DND-41 (cell line): ENCODE measurements at regions not wholly inside any gene's neighbourhood (a gene's known extent, or its start where the extent isn't known, plus 50 kb on each side); places are given as distances from the start of the nearest gene placed in this dataset.

Source experiments
- ATAC-seq: fragments of 200-7000 bp; cut with Tn5 transposase; 3 replicates; pipeline ENCODE4 v1.9.1; 2021; ENCODE audit warnings: low read depth; ENCODE audit not compliant: insufficient read depth
- DNase-seq: peaks from one replicate; pipeline ENCODE4 v3.0.0-alpha.2; 2020
- H2AFZ ChIP-seq: 2 replicates; pipeline ENCODE4 v1.6.0; 2012; ENCODE audit warnings: low read depth, low read length
- H3K27ac ChIP-seq: 2 replicates; pipeline ENCODE4 v1.5.1; 2012; ENCODE audit warnings: low read length, inconsistent platforms
- H3K27me3 ChIP-seq: fragments of 200-600 bp; sonication (generic); 2 replicates; pipeline ENCODE4 v1.6.0; 2012; ENCODE audit warnings: low read length, mild to moderate bottlenecking, inconsistent platforms; ENCODE audit not compliant: insufficient read depth, poor library complexity
- H3K36me3 ChIP-seq: 2 replicates; pipeline ENCODE4 v1.5.1; 2012; ENCODE audit warnings: low read length, inconsistent platforms; ENCODE audit not compliant: insufficient read depth
- H3K4me1 ChIP-seq: 2 replicates; pipeline ENCODE4 v1.5.1; 2012; ENCODE audit warnings: mild to moderate bottlenecking, low read length; ENCODE audit not compliant: insufficient read depth
- H3K4me2 ChIP-seq: 2 replicates; pipeline ENCODE4 v1.6.0; 2012; ENCODE audit warnings: mild to moderate bottlenecking, moderate library complexity, low read length, inconsistent platforms; ENCODE audit not compliant: insufficient read depth
- H3K4me3 ChIP-seq, 2 experiments: fragments of 200-600 bp in 1 of 2; shearing (Covaris generic) in 1 of 2; 2 replicates each; pipeline ENCODE4 v1.5.1; 2012 to 2016; ENCODE audit warnings: inconsistent platforms in 2 of 2, low read length in 2 of 2, mild to moderate bottlenecking in 2 of 2, low read depth in 1 of 2, moderate library complexity in 1 of 2
- H3K79me2 ChIP-seq: 2 replicates; pipeline ENCODE4 v1.6.0; 2012; ENCODE audit warnings: low read length, inconsistent platforms; ENCODE audit not compliant: insufficient read depth
- H3K9ac ChIP-seq: 2 replicates; pipeline ENCODE4 v1.6.0; 2012; ENCODE audit warnings: low read depth, mild to moderate bottlenecking, inconsistent platforms, low read length, moderate library complexity
- H3K9me3 ChIP-seq: 2 replicates; pipeline ENCODE4 v1.5.1; 2012; ENCODE audit warnings: low read length, moderate library complexity, mild to moderate bottlenecking, inconsistent platforms; ENCODE audit not compliant: insufficient read depth, severe bottlenecking
- H4K20me1 ChIP-seq: 2 replicates; pipeline ENCODE4 v1.6.0; 2012; ENCODE audit warnings: low read length; ENCODE audit not compliant: insufficient read depth
- CTCF ChIP-seq: IDR thresholded peaks from 2 replicates; pipeline ENCODE4 v1.5.1; 2012; ENCODE audit warnings: borderline replicate concordance, low read length, moderate library complexity, mild to moderate bottlenecking; ENCODE audit not compliant: poor library complexity, severe bottlenecking; ENCODE audit errors: extremely low read depth
- EZH2 ChIP-seq: IDR thresholded peaks from 3 replicates; pipeline ENCODE4 v1.6.1; 2012; ENCODE audit warnings: borderline replicate concordance, low read depth, mild to moderate bottlenecking, moderate library complexity, low read length, inconsistent platforms; ENCODE audit not compliant: severe bottlenecking

DNA sequence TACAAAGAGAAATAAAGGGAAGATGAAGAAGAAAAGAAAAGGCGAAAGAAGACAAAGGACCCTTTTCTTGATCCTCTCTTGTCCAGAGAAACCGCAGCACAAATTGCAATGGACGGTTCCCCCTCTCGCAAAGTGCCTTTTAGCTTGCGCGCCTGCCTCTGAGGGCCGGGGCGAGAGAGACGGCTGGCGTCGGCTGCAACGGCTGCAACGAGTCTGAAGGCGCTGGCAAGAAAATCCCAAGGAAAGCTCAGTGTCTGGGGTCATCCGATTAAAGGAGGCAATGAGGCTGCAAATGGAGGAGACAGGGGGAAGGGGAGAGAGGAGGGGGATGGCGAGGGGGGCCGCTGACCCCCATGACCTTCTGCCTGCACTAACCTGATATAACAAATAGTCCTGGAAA lies 671.5 kb downstream of the MED13L start:
- Histone ChIP-seq H3K27me3 (no peaks in the 10 kb centered on the region), H3K9me3 (no peaks in the 10 kb centered on the region), H3K36me3 (no peaks in the 10 kb centered on the region), H3K4me3 (no peak overlapping the region), H2AFZ (no peak overlapping the region), H3K27ac (no peak overlapping the region), H3K4me2 (no peak overlapping the region), H3K4me1 (no peaks in the 10 kb centered on the region), H3K9ac (no peak overlapping the region), H3K79me2 (no peaks in the 10 kb centered on the region), H4K20me1 (no peaks in the 10 kb centered on the region)
- no peak for ATAC-seq
- no peak for TF ChIP-seq CTCF
- TF ChIP-seq EZH2, result no peak
- no peak for DNase-seq

DNA sequence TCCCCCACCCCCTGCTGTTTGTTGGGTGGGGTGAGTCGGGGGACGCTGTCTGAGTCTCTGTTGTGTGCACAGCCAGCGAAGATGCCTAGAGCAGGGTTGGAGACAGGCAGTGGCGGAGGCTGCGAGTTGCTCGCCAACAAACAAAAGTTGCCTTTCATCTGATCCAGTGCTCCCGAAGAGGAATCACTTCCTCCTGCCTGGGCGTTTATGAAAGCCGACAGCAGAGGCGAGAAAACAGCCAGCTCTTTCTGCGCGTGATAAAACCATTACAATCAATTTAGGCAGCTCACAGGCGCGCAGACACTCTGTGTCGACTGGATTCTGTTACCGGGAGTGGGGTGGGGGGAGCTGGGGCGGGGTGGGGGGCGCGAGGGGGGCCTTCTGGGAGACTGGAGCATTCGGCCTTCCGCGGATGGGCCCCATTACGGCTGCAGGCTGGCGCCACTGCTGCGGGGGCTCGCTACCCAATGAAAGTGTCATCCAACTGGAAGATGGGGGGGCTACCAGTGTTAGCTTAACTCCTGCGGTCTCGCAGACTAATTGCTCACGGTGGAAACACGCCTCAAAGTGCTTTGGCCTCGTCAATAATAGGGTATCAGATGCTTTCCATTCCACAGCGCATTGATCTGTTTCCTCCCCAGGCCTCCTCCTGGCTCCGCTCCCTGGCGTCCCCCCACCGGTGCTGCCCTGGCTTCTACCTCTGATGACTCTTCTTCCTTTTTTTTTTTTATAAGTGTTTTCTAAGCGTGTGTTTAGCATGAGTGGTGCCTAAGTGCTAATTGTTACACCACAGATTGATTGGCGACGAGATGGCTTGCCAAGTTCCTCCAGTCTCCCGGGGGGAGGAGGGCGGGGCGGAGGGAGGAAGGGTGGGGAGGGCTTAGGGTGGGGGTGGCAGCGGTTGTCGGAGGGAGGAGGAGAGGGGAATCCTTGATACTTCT lies 678.4 kb downstream of the MED13L start:
- Histone ChIP-seq H4K20me1 (no peaks in the 10 kb centered on the region), H3K27me3 (no peaks in the 10 kb centered on the region), H3K4me3 (no peak overlapping the region), H3K36me3 (no peaks in the 10 kb centered on the region), H3K27ac (no peak overlapping the region), H3K4me1 (no peaks in the 10 kb centered on the region), H3K9me3 (no peaks in the 10 kb centered on the region), H3K9ac (no peak overlapping the region), H3K79me2 (no peaks in the 10 kb centered on the region), H3K4me2 (no peak overlapping the region), H2AFZ (no peak overlapping the region)
- ATAC-seq (no peak), DNase-seq (no peak)
- no peak for TF ChIP-seq EZH2
- no peak for TF ChIP-seq CTCF

DNA sequence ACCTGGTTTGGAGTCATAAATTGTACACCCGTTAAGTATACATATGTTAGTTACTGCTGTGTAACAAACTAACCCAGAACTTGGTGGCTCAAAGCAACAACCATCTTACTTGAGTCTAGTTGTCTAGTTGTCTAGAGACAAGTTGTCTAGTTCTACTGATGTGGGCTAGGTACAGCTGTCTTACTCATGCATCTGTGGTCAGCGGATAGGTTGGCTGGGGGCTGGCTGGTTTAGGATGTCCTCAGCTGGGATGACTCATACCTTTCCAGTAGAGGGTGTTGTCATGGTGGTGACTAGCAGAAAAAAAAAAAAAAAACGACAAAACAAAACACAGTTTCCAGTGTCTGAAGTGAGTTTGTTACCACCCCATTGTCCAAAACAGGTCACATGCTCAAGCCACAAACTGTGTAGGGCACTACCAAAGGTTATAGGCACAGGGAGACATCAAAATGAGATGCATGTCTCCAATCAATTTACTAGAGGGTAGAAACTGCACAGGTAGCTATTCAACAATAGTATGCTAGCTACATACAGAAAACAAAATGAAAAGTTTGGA lies 680.3 kb downstream of the MED13L start:
- DNase-seq, result peak; percentile 4
- H3K79me2 ChIP-seq, result no peaks in the 10 kb centered on the region

More for the DNA sequence above, 680.3 kb downstream of the MED13L start:
- H3K9ac ChIP-seq, result no peak overlapping the region
- H3K4me1 ChIP-seq, result no peaks in the 10 kb centered on the region
- no peak for ATAC-seq
- no peak overlapping the region for H3K27ac ChIP-seq
- no peaks in the 10 kb centered on the region for H3K27me3 ChIP-seq
- no peak overlapping the region for H3K4me2 ChIP-seq
- no peaks in the 10 kb centered on the region for H3K36me3 ChIP-seq
- H3K4me3 ChIP-seq, result no peak overlapping the region
- no peak overlapping the region for H2AFZ ChIP-seq
- H3K9me3 ChIP-seq, result no peaks in the 10 kb centered on the region
- H4K20me1 ChIP-seq, result no peaks in the 10 kb centered on the region
- TF ChIP-seq CTCF, result no peak
- TF ChIP-seq EZH2, result no peak
